GM12878 (cell line): ENCODE measurements at regions not wholly inside any gene's neighbourhood (a gene's known extent, or its start where the extent isn't known, plus 50 kb on each side); places are given as distances from the start of the nearest gene placed in this dataset.
"Not testable (repeated sequence)": the region's sequence is repeated elsewhere in the genome, so short reads cannot be mapped to it uniquely, and the experiment has no call there.

Experiments used
- BRCA1 ChIP-seq: IDR thresholded peaks from 2 replicates; pipeline ENCODE4 v1.6.1; 2011; ENCODE audit warnings: low read depth, low read length, improper control_type of control experiment
- CTCF ChIP-seq, 3 experiments: IDR thresholded peaks in 2 of 3; conservative IDR thresholded peaks in 1 of 3; 2 replicates each; pipeline ENCODE4 v1.5.1; 2011; ENCODE audit warnings: low read depth in 3 of 3, low read length in 3 of 3, mild to moderate bottlenecking in 3 of 3, control low read depth in 2 of 3, moderate library complexity in 2 of 3, inconsistent platforms in 1 of 3, mixed read lengths in 1 of 3; ENCODE audit not compliant: control insufficient read depth in 2 of 3, insufficient read depth in 1 of 3; ENCODE audit errors: extremely low read depth in 1 of 3
- DPF2 ChIP-seq: fragments of 450-650 bp; IDR thresholded peaks from 2 replicates; pipeline ENCODE4 v1.6.1; 2017; ENCODE audit warnings: mild to moderate bottlenecking
- ESRRA ChIP-seq: IDR thresholded peaks from 2 replicates; pipeline ENCODE4 v1.6.1; 2012; ENCODE audit warnings: mild to moderate bottlenecking, low read length, improper control_type of control experiment
- FOS ChIP-seq: IDR thresholded peaks from 3 replicates; pipeline ENCODE4 v1.6.1; 2011; ENCODE audit warnings: borderline replicate concordance; ENCODE audit not compliant: insufficient read length; ENCODE audit errors: extremely low read depth
- FOXM1 ChIP-seq: IDR thresholded peaks from 2 replicates; pipeline ENCODE4 v1.6.1; 2012; ENCODE audit warnings: low read depth, mild to moderate bottlenecking, inconsistent platforms, low read length, moderate library complexity
- IKZF1 ChIP-seq: fragments of 450-650 bp; conservative IDR thresholded peaks from 2 replicates; pipeline ENCODE4 v1.6.1; 2017; ENCODE audit warnings: antibody characterized with exemption, mild to moderate bottlenecking
- KAT2A ChIP-seq: conservative IDR thresholded peaks from 2 replicates; pipeline ENCODE4 v1.6.1; 2011; ENCODE audit warnings: low read depth, low read length; ENCODE audit not compliant: control insufficient read depth
- KDM1A ChIP-seq: fragments of 200-600 bp; sonication (generic); IDR thresholded peaks from 2 replicates; pipeline ENCODE4 v1.6.1; 2016; ENCODE audit warnings: borderline replicate concordance
- POLR2A ChIP-seq: IDR thresholded peaks from 2 replicates; pipeline ENCODE4 v1.6.1; 2011; ENCODE audit warnings: low read depth, mild to moderate bottlenecking, low read length
- POLR2AphosphoS2 ChIP-seq: IDR thresholded peaks from 2 replicates; pipeline ENCODE4 v1.6.1; 2011; ENCODE audit warnings: low read depth, mild to moderate bottlenecking, low read length, improper control_type of control experiment, moderate library complexity
- TF ChIP-seq, protein P1 (sequence below): fragments of 450-650 bp; formaldehyde crosslinking; IDR thresholded peaks from 2 replicates; pipeline ENCODE4 v1.5.0; 2022; ENCODE audit warnings: mild to moderate bottlenecking, missing genetic modification characterization

DNA sequence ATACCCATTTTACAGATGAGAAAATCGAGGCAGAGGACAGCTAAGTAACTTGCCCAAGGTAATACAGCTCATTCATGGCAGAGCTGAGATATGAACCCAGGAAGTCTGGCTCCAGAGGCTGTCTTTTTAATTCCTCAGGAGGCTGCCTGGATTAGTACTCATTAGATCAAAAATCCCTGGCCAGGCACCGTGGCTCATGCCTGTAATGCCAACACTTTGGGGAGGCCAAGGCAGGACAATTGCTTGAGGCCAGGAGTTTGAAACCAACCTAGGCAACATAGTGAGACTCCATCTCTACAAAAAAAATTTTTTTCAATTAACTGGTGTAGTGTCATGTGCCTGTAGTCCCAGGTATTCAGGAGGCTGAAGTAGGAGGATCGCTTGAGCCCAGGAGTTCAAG lies 291.4 kb downstream of the GOLGA6L6 start:
- TF ChIP-seq BRCA1; POLR2AphosphoS2; FOS; CTCF (IDR thresholded peaks at IDR 0.05 in 2 of 3, conservative IDR thresholded peaks at IDR 0.05 in 1 of 3; ENCODE audit: control insufficient read depth in 2 of 3, extremely low read depth in 1 of 3, insufficient read depth in 1 of 3, low read depth in 3 of 3, low read length in 3 of 3); ESRRA; POLR2A; KDM1A; KAT2A; FOXM1; IKZF1; DPF2: not testable (repeated sequence)
- TF ChIP-seq, protein P1, sequence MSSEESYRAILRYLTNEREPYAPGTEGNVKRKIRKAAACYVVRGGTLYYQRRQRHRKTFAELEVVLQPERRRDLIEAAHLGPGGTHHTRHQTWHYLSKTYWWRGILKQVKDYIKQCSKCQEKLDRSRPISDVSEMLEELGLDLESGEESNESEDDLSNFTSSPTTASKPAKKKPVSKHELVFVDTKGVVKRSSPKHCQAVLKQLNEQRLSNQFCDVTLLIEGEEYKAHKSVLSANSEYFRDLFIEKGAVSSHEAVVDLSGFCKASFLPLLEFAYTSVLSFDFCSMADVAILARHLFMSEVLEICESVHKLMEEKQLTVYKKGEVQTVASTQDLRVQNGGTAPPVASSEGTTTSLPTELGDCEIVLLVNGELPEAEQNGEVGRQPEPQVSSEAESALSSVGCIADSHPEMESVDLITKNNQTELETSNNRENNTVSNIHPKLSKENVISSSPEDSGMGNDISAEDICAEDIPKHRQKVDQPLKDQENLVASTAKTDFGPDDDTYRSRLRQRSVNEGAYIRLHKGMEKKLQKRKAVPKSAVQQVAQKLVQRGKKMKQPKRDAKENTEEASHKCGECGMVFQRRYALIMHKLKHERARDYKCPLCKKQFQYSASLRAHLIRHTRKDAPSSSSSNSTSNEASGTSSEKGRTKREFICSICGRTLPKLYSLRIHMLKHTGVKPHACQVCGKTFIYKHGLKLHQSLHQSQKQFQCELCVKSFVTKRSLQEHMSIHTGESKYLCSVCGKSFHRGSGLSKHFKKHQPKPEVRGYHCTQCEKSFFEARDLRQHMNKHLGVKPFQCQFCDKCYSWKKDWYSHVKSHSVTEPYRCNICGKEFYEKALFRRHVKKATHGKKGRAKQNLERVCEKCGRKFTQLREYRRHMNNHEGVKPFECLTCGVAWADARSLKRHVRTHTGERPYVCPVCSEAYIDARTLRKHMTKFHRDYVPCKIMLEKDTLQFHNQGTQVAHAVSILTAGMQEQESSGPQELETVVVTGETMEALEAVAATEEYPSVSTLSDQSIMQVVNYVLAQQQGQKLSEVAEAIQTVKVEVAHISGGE: not testable (repeated sequence)
